K562 (cell line): ENCODE measurements at regions not wholly inside any gene's neighbourhood (a gene's known extent, or its start where the extent isn't known, plus 50 kb on each side); places are given as distances from the start of the nearest gene placed in this dataset.

ENCODE experiments used
- ATAC-seq: fragments of 200-7000 bp; cut with Tn5 transposase; 3 replicates; pipeline ENCODE4 v1.9.1; 2020; ENCODE audit warnings: moderate library complexity
- BruUV-seq: library from RNA; stranded (reverse); fragments of 400-500 nt; replicated peaks from 2 replicates; lab custom pipeline; 2021; lab: Mats Ljungman, UMichigan
- CTCF ChIA-PET: fragments of 300-600 bp; formaldehyde crosslinking; extraction: SDS; loops from one replicate; lab custom pipeline; 2021; ENCODE audit warnings: low intra/inter-chr PET ratio; lab: Yijun Ruan, JAX
- POLR2A ChIA-PET: fragments of 300-600, 350-650 bp; sonication (Branson Sonifier 250); formaldehyde crosslinking; extraction: SDS; loops from one replicate; lab custom pipeline; 2021; ENCODE audit warnings: antibody characterized with exemption, inconsistent platforms; lab: Yijun Ruan, JAX
- DNase-seq, 4 experiments: peaks; one replicate each; pipeline versions ENCODE4 v3.0.0 to v3.0.0-alpha.2; 2011 to 2018; ENCODE audit warnings: low spot score in 3 of 4, mixed read lengths in 3 of 4; ENCODE audit errors: extremely low read depth in 1 of 4
- FAIRE-seq: peaks from 2 replicates; lab custom pipeline; 2011; peaks lifted over from hg19 to GRCh38; lab: Jason Lieb, UNC
- H2AFZ ChIP-seq: 2 replicates; pipeline ENCODE4 v1.6.0; 2011; ENCODE audit warnings: low read depth, low read length, control low read depth, inconsistent platforms
- H3K27ac ChIP-seq: fragments of 200-600 bp; 3 replicates; pipeline ENCODE4 v1.8.0; 2011; ENCODE audit warnings: low read depth, mild to moderate bottlenecking, control low read depth, inconsistent platforms, low read length, moderate library complexity, mixed read lengths; ENCODE audit errors: extremely low read depth
- H3K27me3 ChIP-seq, 2 experiments: fragments of 300-600 bp in 1 of 2; 2 replicates in 1 of 2; 3 replicates in 1 of 2; pipeline versions ENCODE4 v1.6.0 to v1.8.0; 2011; ENCODE audit warnings: inconsistent platforms in 2 of 2, low read length in 2 of 2, mild to moderate bottlenecking in 1 of 2, mixed read lengths in 1 of 2, moderate library complexity in 1 of 2; ENCODE audit not compliant: control insufficient read depth in 2 of 2, insufficient read depth in 2 of 2
- H3K36me3 ChIP-seq: fragments of 300-600 bp; 3 replicates; pipeline ENCODE4 v1.8.0; 2011; ENCODE audit warnings: mild to moderate bottlenecking, low read length, inconsistent platforms; ENCODE audit not compliant: control insufficient read depth, insufficient read depth
- H3K4me1 ChIP-seq, 2 experiments: fragments of 200-600 bp in 1 of 2; replicated peaks in 1 of 2; 2 replicates in 1 of 2; 3 replicates in 1 of 2; pipeline versions ENCODE4 v1.5.1 to v1.8.0; 2011; ENCODE audit warnings: inconsistent platforms in 2 of 2, low read length in 2 of 2, mild to moderate bottlenecking in 1 of 2, mixed read lengths in 1 of 2, moderate library complexity in 1 of 2; ENCODE audit not compliant: control insufficient read depth in 2 of 2, insufficient read depth in 2 of 2
- H3K4me2 ChIP-seq: 2 replicates; pipeline ENCODE4 v1.6.1; 2011; ENCODE audit warnings: low read length, control low read depth, inconsistent platforms, mixed read lengths; ENCODE audit not compliant: insufficient read depth
- H3K4me3 ChIP-seq: fragments of 200-600 bp; sonication (generic), shearing (Covaris generic); 2 replicates; pipeline ENCODE4 v1.5.1; 2016; ENCODE audit warnings: control low read depth, inconsistent platforms
- H3K79me2 ChIP-seq: fragments of 200-600 bp; 3 replicates; pipeline ENCODE4 v1.8.0; 2011; ENCODE audit warnings: low read length, inconsistent platforms; ENCODE audit not compliant: control insufficient read depth, insufficient read depth
- H3K9ac ChIP-seq, 2 experiments: 2 replicates each; pipeline versions ENCODE4 v1.6.0 to v1.6.1; 2011; ENCODE audit warnings: low read depth in 2 of 2, low read length in 2 of 2, control low read depth in 1 of 2, inconsistent platforms in 1 of 2, mild to moderate bottlenecking in 1 of 2, mixed read lengths in 1 of 2; ENCODE audit not compliant: insufficient read depth in 1 of 2
- H3K9me1 ChIP-seq: one replicate; pipeline ENCODE4 v1.6.0; 2011; ENCODE audit warnings: inconsistent platforms, mild to moderate bottlenecking, low read length, moderate library complexity; ENCODE audit not compliant: control insufficient read depth, insufficient read depth
- H3K9me3 ChIP-seq: replicated peaks from 2 replicates; pipeline ENCODE4 v1.5.1; 2011; ENCODE audit warnings: low read depth, low read length, inconsistent platforms; ENCODE audit not compliant: control insufficient read depth, insufficient read depth
- H4K20me1 ChIP-seq: replicated peaks from 2 replicates; pipeline ENCODE4 v1.6.1; 2011; ENCODE audit warnings: low read length, inconsistent platforms, mixed read lengths; ENCODE audit not compliant: control insufficient read depth, insufficient read depth
- BCOR ChIP-seq: fragments of 450-650 bp; IDR thresholded peaks from 2 replicates; pipeline ENCODE4 v1.6.1; 2016
- FOXA1 ChIP-seq: fragments of 450-650 bp; IDR thresholded peaks from 2 replicates; pipeline ENCODE4 v1.6.1; 2016; ENCODE audit warnings: mild to moderate bottlenecking, borderline replicate concordance
- GTF2E2 ChIP-seq: fragments of 200-800 bp; sonication (Bioruptor generic); IDR thresholded peaks from 2 replicates; pipeline ENCODE4 v1.6.1; 2016; ENCODE audit warnings: missing genetic modification characterization, missing compliant biosample characterization
- HNRNPL ChIP-seq: fragments of 200-400 bp; formaldehyde crosslinking; IDR thresholded peaks from 2 replicates; pipeline ENCODE4 v1.6.1; 2017; ENCODE audit warnings: low read depth, mild to moderate bottlenecking, low read length
- JUNB ChIP-seq: fragments of 450-650 bp; formaldehyde crosslinking; conservative IDR thresholded peaks from 2 replicates; pipeline ENCODE4 v1.4.0; 2020; ENCODE audit warnings: mild to moderate bottlenecking
- NUFIP1 ChIP-seq: fragments of 450-650 bp; IDR thresholded peaks from 2 replicates; pipeline ENCODE4 v1.6.1; 2018; ENCODE audit not compliant: partially characterized antibody
- ZBTB40 ChIP-seq, 2 experiments: fragments of 450-650 bp in 1 of 2; sonication (generic) in 1 of 2; formaldehyde crosslinking in 1 of 2; IDR thresholded peaks; 2 replicates each; pipeline versions ENCODE4 v1.7.1 to v1.9.0; 2016 to 2022; ENCODE audit warnings: inconsistent platforms in 1 of 2, mild to moderate bottlenecking in 1 of 2, missing genetic modification reagents in 1 of 2
- WGBS: fragments of 100-300 bp; shearing (Covaris generic); methylation state at CpG from one replicate; pipeline ENCODE4 v1.1.6; 2016; ENCODE audit warnings: low coverage, mixed read lengths; ENCODE audit not compliant: insufficient coverage; ENCODE audit errors: missing lambda C conversion rate; 5-methylcytosine and 5-hydroxymethylcytosine counted together
- in situ Hi-C: fragments of 300-500 bp; cut with MboI; formaldehyde crosslinking; loops from 4 replicates; pipeline ENCODE4 v1.15.0; 2018; ENCODE audit warnings: inconsistent platforms, mixed read lengths
- intact Hi-C: fragments of 100-400 bp; cut with micrococcal nuclease; formaldehyde crosslinking; loops from 2 replicates; pipeline ENCODE4 v1.14.2; 2022

GRCh38 chr17:33551911-33552310 is 258.8 kb upstream of the ASIC2 start:
- H2AFZ ChIP-seq: no peak overlapping the region
- H3K9me3 ChIP-seq: no peaks in the 10 kb centered on the region
- H3K36me3 ChIP-seq: no peaks in the 10 kb centered on the region
- FAIRE-seq: no peak
- no peaks in the 10 kb centered on the region for H3K79me2 ChIP-seq
- no peak for DNase-seq
- H3K4me2 ChIP-seq: no peak overlapping the region
- no peak overlapping the region for H3K9ac ChIP-seq
- H3K9me1 ChIP-seq: no peaks in the 10 kb centered on the region
- BruUV-seq: no TSS peak
- H3K27me3 ChIP-seq: peaks cover 2 to 5% of the 10 kb centered on the region in 2 experiments; a peak in 3 of 5 replicates
- intact Hi-C loops: no loop called here
- no peak overlapping the region for H3K27ac ChIP-seq
- in situ Hi-C loops: no loop called here
- H4K20me1 ChIP-seq: no peaks in the 10 kb centered on the region
- 1% methylated on average over 6 of the region's 6 CpGs for WGBS
- TF ChIP-seq NUFIP1 (no peak), BCOR (no peak), ZBTB40 (IDR thresholded peaks at IDR 0.05) (no peak), ZBTB40 (CRISPR knock-in tag; IDR thresholded peaks at IDR 0.05) (no peak), GTF2E2 (tag) (no peak), FOXA1 (no peak), JUNB (no peak), HNRNPL (no peak)
- H3K4me3 ChIP-seq: no peak overlapping the region
- H3K4me1 ChIP-seq: no peaks in the 10 kb centered on the region
- no peak for ATAC-seq
- ChIA-PET POLR2A (no interaction called here), CTCF (no interaction called here)
